B cell (primary cell): ENCODE measurements at regions not wholly inside any gene's neighbourhood (a gene's known extent, or its start where the extent isn't known, plus 50 kb on each side); places are given as distances from the start of the nearest gene placed in this dataset.

Experiments
- ATAC-seq: fragments of 200-7000 bp; cut with Tn5 transposase; one replicate; pipeline ENCODE4 v1.10.0; 2021; ENCODE audit warnings: low read depth, mild to moderate bottlenecking, moderate number of reproducible peaks, moderate library complexity
- CTCF ChIA-PET: fragments of 350-600 bp; sonication (Branson Sonifier 250); formaldehyde crosslinking; loops from one replicate; lab custom pipeline; 2021; ENCODE audit warnings: antibody characterized with exemption, inconsistent platforms; lab: Charles Lee
- POLR2A ChIA-PET: fragments of 350-600 bp; sonication (Branson Sonifier 250); formaldehyde crosslinking; loops from one replicate; lab custom pipeline; 2021; ENCODE audit warnings: antibody characterized with exemption; lab: Charles Lee
- DNase-seq: peaks from one replicate; pipeline ENCODE4 v3.0.0; 2013
- H2AFZ ChIP-seq: 2 replicates; pipeline ENCODE4 v1.6.1; 2012; ENCODE audit warnings: mild to moderate bottlenecking, low read depth, low read length; ENCODE audit not compliant: insufficient read depth, poor library complexity, severe bottlenecking
- H3K27ac ChIP-seq, 2 donors: 1 replicate in 1 of 2; 2 replicates in 1 of 2; pipeline ENCODE4 v1.5.1; 2012 to 2013; ENCODE audit warnings: low read length in 2 of 2, mild to moderate bottlenecking in 2 of 2, moderate library complexity in 1 of 2
- H3K27me3 ChIP-seq, 4 experiments: fragments of 200-600 bp in 1 of 4; sonication (generic) in 1 of 4; replicated peaks in 1 of 4; 1 replicate in 2 of 4; 2 replicates in 2 of 4; pipeline versions ENCODE4 v1.6.1 to v1.7.0; 2013 to 2016; ENCODE audit warnings: low read length in 3 of 4, mild to moderate bottlenecking in 2 of 4, mixed read lengths in 1 of 4, moderate library complexity in 1 of 4; ENCODE audit not compliant: insufficient read depth in 4 of 4, control insufficient read depth in 3 of 4; ENCODE audit errors: control extremely low read depth in 1 of 4
- H3K36me3 ChIP-seq, 2 experiments: replicated peaks in 1 of 2; 1 replicate in 1 of 2; 2 replicates in 1 of 2; pipeline versions ENCODE4 v1.6.1 to v1.7.1; 2013; ENCODE audit warnings: low read length in 1 of 2; ENCODE audit not compliant: insufficient read depth in 2 of 2, control insufficient read depth in 1 of 2; ENCODE audit errors: control extremely low read depth in 1 of 2, extremely low read depth in 1 of 2
- H3K4me1 ChIP-seq, 2 donors: fragments of 200-600 bp in 1 of 2; sonication (generic) in 1 of 2; 1 replicate in 1 of 2; 2 replicates in 1 of 2; pipeline versions ENCODE4 v1.5.1 to v1.6.1; 2013 to 2017; ENCODE audit warnings: low read length in 2 of 2; ENCODE audit not compliant: control insufficient read depth in 2 of 2, insufficient read depth in 2 of 2
- H3K4me2 ChIP-seq: replicated peaks from 2 replicates; pipeline ENCODE3; 2012; ENCODE audit warnings: mild to moderate bottlenecking, low read depth, low read length; ENCODE audit not compliant: poor library complexity, severe bottlenecking
- H3K4me3 ChIP-seq, 5 experiments: fragments of 200-600 bp in 1 of 5; sonication (generic) in 1 of 5; 1 replicate in 3 of 5; 2 replicates in 2 of 5; pipeline versions ENCODE4 v1.5.1 to v1.7.0; 2011 to 2016; ENCODE audit warnings: low read length in 4 of 5, mild to moderate bottlenecking in 4 of 5, low read depth in 2 of 5, control low read depth in 1 of 5, moderate library complexity in 1 of 5; ENCODE audit not compliant: insufficient read depth in 1 of 5; ENCODE audit errors: control extremely low read depth in 1 of 5, extremely low read depth in 1 of 5
- H3K79me2 ChIP-seq: fragments of 200-600 bp; sonication (generic); one replicate; pipeline ENCODE4 v1.6.0; 2016; ENCODE audit warnings: low read length; ENCODE audit not compliant: control insufficient read depth, insufficient read depth
- H3K9ac ChIP-seq: fragments of 200-600 bp; sonication (generic); 2 replicates; pipeline ENCODE4 v1.6.1; 2017; ENCODE audit warnings: mild to moderate bottlenecking, low read length, moderate library complexity
- H3K9me3 ChIP-seq, 3 donors: one replicate each; pipeline versions ENCODE4 v1.6.1 to v1.7.1; 2013; ENCODE audit warnings: low read length in 2 of 3; ENCODE audit not compliant: control insufficient read depth in 2 of 3, insufficient read depth in 1 of 3; ENCODE audit errors: control extremely low read depth in 1 of 3
- H4K20me1 ChIP-seq: 2 replicates; pipeline ENCODE4 v1.6.0; 2012; ENCODE audit warnings: mild to moderate bottlenecking, low read length; ENCODE audit not compliant: insufficient read depth, control insufficient read depth, poor library complexity, severe bottlenecking
- H3K27ac Mint-ChIP-seq: one replicate; pipeline ENCODE4 v1.8.0; 2021; ENCODE audit warnings: mixed read lengths
- H3K27me3 Mint-ChIP-seq: one replicate; pipeline ENCODE4 v1.8.0; 2021; ENCODE audit warnings: mixed read lengths
- H3K4me1 Mint-ChIP-seq: one replicate; pipeline ENCODE4 v1.8.0; 2021; ENCODE audit warnings: mixed read lengths
- H3K4me3 Mint-ChIP-seq: one replicate; pipeline ENCODE4 v1.8.0; 2021; ENCODE audit warnings: mixed read lengths
- H3K9me3 Mint-ChIP-seq: one replicate; pipeline ENCODE4 v1.8.0; 2022; ENCODE audit warnings: mixed read lengths; ENCODE audit not compliant: insufficient read depth
- EZH2 ChIP-seq: IDR thresholded peaks from 2 replicates; pipeline ENCODE4 v1.6.1; 2012; ENCODE audit warnings: borderline replicate concordance, low read depth, mild to moderate bottlenecking, moderate library complexity, low read length; ENCODE audit not compliant: insufficient read depth, poor library complexity, severe bottlenecking
- WGBS: methylation state at CpG from one replicate; pipeline ENCODE4 v1.1.5; 2013; ENCODE audit warnings: missing lambda C conversion rate; ENCODE audit not compliant: insufficient coverage; 5-methylcytosine and 5-hydroxymethylcytosine counted together
- intact Hi-C: fragments of 100-400 bp; cut with micrococcal nuclease; formaldehyde crosslinking; loops from one replicate; pipeline ENCODE4 v1.10.0; 2022
- TF ChIP-seq, protein P1 (sequence below): fragments of 200-600 bp; IDR thresholded peaks from one replicate; pipeline ENCODE4 v1.8.0; 2022; ENCODE audit warnings: antibody characterized with exemption, mild to moderate bottlenecking

- CTCF ChIA-PET = no interaction called here
- POLR2A ChIA-PET = no interaction called here
- H3K4me2 ChIP-seq = no peak overlapping the region
- H3K27me3 ChIP-seq = no peaks in the 10 kb centered on the region
- no peaks in the 10 kb centered on the region for H3K4me1 Mint-ChIP-seq
- no peak for TF ChIP-seq EZH2
- TF ChIP-seq, protein P1, sequence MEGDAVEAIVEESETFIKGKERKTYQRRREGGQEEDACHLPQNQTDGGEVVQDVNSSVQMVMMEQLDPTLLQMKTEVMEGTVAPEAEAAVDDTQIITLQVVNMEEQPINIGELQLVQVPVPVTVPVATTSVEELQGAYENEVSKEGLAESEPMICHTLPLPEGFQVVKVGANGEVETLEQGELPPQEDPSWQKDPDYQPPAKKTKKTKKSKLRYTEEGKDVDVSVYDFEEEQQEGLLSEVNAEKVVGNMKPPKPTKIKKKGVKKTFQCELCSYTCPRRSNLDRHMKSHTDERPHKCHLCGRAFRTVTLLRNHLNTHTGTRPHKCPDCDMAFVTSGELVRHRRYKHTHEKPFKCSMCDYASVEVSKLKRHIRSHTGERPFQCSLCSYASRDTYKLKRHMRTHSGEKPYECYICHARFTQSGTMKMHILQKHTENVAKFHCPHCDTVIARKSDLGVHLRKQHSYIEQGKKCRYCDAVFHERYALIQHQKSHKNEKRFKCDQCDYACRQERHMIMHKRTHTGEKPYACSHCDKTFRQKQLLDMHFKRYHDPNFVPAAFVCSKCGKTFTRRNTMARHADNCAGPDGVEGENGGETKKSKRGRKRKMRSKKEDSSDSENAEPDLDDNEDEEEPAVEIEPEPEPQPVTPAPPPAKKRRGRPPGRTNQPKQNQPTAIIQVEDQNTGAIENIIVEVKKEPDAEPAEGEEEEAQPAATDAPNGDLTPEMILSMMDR = no peak
- H3K9me3 ChIP-seq = peaks cover 0 to 37% (median 3%) of the 10 kb centered on the region in 3 donors
- H3K27me3 Mint-ChIP-seq = peaks cover 3% of the 10 kb centered on the region
- no peaks in the 10 kb centered on the region for H3K36me3 ChIP-seq
- no peak overlapping the region for H3K27ac Mint-ChIP-seq
- WGBS = 87% methylated on average over 23 of the region's 26 CpGs
- H3K9ac ChIP-seq = no peak overlapping the region
- H3K4me3 Mint-ChIP-seq = no peak overlapping the region
- no peak overlapping the region for H2AFZ ChIP-seq
- no peak overlapping the region for H3K27ac ChIP-seq
- H3K4me3 ChIP-seq = no peak overlapping the region
- H3K9me3 Mint-ChIP-seq = peaks cover 7% of the 10 kb centered on the region
- H4K20me1 ChIP-seq = no peaks in the 10 kb centered on the region
- intact Hi-C loops = no loop called here
- no peak for DNase-seq
- ATAC-seq = no peak
- H3K4me1 ChIP-seq = no peaks in the 10 kb centered on the region
- H3K79me2 ChIP-seq = no peaks in the 10 kb centered on the region
Measured at GRCh38 chr2:240356700-240357640, 78.5 kb upstream of the GPC1 start.

DNA sequence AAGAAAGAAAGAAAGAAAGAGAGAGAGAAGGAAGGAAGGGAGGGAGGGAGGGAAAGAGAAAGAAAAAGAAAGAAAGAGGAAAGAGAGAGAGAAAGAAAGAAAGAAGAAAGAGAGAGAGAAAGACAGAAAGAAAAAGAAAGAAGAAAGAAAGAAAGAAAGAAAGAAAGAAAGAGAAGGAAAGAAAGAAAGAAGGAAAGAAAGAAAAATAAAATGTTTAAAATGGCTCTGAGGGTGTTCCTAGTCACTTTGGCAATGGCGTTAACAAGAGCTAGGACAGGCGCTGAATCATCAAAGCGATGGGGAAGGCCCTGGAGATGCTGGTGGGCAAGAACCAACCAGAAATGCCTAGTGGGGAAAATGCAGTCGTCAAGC lies 77.8 kb upstream of the GPC1 start:
- DNase-seq (no peak), ATAC-seq (no peak)
- intact Hi-C loops = no loop called here
- Histone ChIP-seq H3K4me1 (no peaks in the 10 kb centered on the region), H3K9ac (no peak overlapping the region), H3K4me2 (no peak overlapping the region), H3K79me2 (no peaks in the 10 kb centered on the region), H3K27me3 (no peaks in the 10 kb centered on the region), H4K20me1 (no peaks in the 10 kb centered on the region), H3K36me3 (no peaks in the 10 kb centered on the region), H3K9me3 (peaks cover 0 to 37% (median 3%) of the 10 kb centered on the region in 3 donors), H2AFZ (no peak overlapping the region), H3K4me3 (no peak overlapping the region), H3K27ac (no peak overlapping the region)
- Mint-ChIP-seq H3K27me3 (peaks cover 3% of the 10 kb centered on the region), H3K4me3 (no peak overlapping the region), H3K9me3 (peaks cover 8% of the 10 kb centered on the region), H3K27ac (no peak overlapping the region), H3K4me1 (no peaks in the 10 kb centered on the region)
- WGBS = 87% methylated on average over 4 of the region's 4 CpGs
- ChIA-PET CTCF (no interaction called here), POLR2A (no interaction called here)
- no peak for TF ChIP-seq EZH2
- TF ChIP-seq, protein P1 = no peak
